Heart right ventricle (tissue), 16 donors: ENCODE measurements at regions not wholly inside any gene's neighbourhood (a gene's known extent, or its start where the extent isn't known, plus 50 kb on each side); places are given as distances from the start of the nearest gene placed in this dataset.

Source experiments
- ATAC-seq, 8 donors: fragments of 200-7000 bp; cut with Tn5 transposase; one replicate each; pipeline ENCODE4 v1.9.1; 2020; ENCODE audit warnings: mild to moderate bottlenecking in 8 of 8, moderate library complexity in 8 of 8, moderate number of reproducible peaks in 1 of 8
- DNase-seq, 2 donors: peaks; one replicate each; pipeline ENCODE4 v3.0.0-alpha.2; 2020
- H3K27ac ChIP-seq, 10 donors: fragments of 200-600 bp; sonication (generic) in 2 of 10; one replicate each; pipeline versions ENCODE4 v1.5.0 to v1.8.0; 2020 to 2022; ENCODE audit warnings: mild to moderate bottlenecking in 3 of 10
- H3K27me3 ChIP-seq, 7 donors: fragments of 200-600 bp; one replicate each; pipeline ENCODE4 v1.8.0; 2021 to 2022; ENCODE audit warnings: mild to moderate bottlenecking in 2 of 7
- H3K36me3 ChIP-seq, 9 donors: fragments of 200-600 bp; sonication (generic) in 1 of 9; one replicate each; pipeline versions ENCODE4 v1.5.0 to v1.8.0; 2020 to 2022; ENCODE audit warnings: mild to moderate bottlenecking in 2 of 9
- H3K4me1 ChIP-seq, 9 donors: fragments of 200-600 bp; sonication (generic) in 1 of 9; one replicate each; pipeline versions ENCODE4 v1.5.0 to v1.8.0; 2020 to 2022; ENCODE audit warnings: mild to moderate bottlenecking in 4 of 9
- H3K4me3 ChIP-seq, 10 donors: fragments of 200-600 bp; sonication (generic) in 2 of 10; one replicate each; pipeline versions ENCODE4 v1.5.0 to v1.8.0; 2020 to 2022; ENCODE audit warnings: mild to moderate bottlenecking in 7 of 10, moderate library complexity in 2 of 10
- H3K9me3 ChIP-seq, 11 donors: fragments of 200-600 bp in 10 of 11; sonication (generic) in 2 of 11; one replicate each; pipeline versions ENCODE4 v1.5.0 to v1.8.0; 2013 to 2022; ENCODE audit warnings: mild to moderate bottlenecking in 2 of 11, control low read depth in 1 of 11, moderate library complexity in 1 of 11
- WGBS, 2 donors: extraction: QIAGEN DNeasy Blood & Tissue Kit; methylation state at CpG; one replicate each; pipeline ENCODE4 v1.1.7; 2013; ENCODE audit warnings: inconsistent platforms in 1 of 2; 5-methylcytosine and 5-hydroxymethylcytosine counted together
- intact Hi-C, 10 donors: fragments of 100-400 bp; cut with DNase I; formaldehyde crosslinking; loops; one replicate each; pipeline versions ENCODE4 v1.11.1 to v1.14.2; 2022
- TF ChIP-seq, protein P1 (sequence below), 9 donors: fragments of 200-600 bp; sonication (generic) in 2 of 9; IDR thresholded peaks; one replicate each; pipeline versions ENCODE4 v1.5.0 to v1.8.0; 2021 to 2022; ENCODE audit warnings: antibody characterized with exemption in 9 of 9, mild to moderate bottlenecking in 5 of 9, moderate library complexity in 1 of 9
- donor health status: Arrhythmogenic right ventricular cardiomyopathy.
- donor health status: ischemic (EF 13 %, LVEDD 7.1; RV severe dilation, severe dysfunction).
- donor health status: healthy with polysubstance abuse.
- donor health status: DM: no; HTN: yes; CAD: no.
- donor health status: DM: no; HTN: no; CAD: no.
- donor health status: ischemic (EF 25% LVEDD 6.9; RV normal size, moderate dysfunction).
- donor health status: ischemic (EF 25% LVEDD 5.7; RV mildly dilated, moderate dysfunction).
- donor health status: healthy.
- donor health status: DM: yes; HTN: yes; CAD: no.
- donor health status: Ischemic cardiomyopathy.
- donor health status: ischemic (EF 35%, LVEDD 5.7; RV mildly dilated, moderate dysfunction).
- donor health status: nonischemic (EF 11% LVEDD 7.7; RV severe dilation, severe dysfunction).
- donor health status: DM: yes; HTN: yes; CAD: no.
- donor health status: PGD.
- donor health status: ischemic (EF 29% LVEDD 5.4; RV normal size, mild dysfunction).
- donor health status: nonischemic (EF 23%, LVEDD 6.1; RV moderate dilation, normal function).

GRCh38 chr6:163952005-163952404 is 537.5 kb downstream of the QKI start:
- TF ChIP-seq, protein P1, sequence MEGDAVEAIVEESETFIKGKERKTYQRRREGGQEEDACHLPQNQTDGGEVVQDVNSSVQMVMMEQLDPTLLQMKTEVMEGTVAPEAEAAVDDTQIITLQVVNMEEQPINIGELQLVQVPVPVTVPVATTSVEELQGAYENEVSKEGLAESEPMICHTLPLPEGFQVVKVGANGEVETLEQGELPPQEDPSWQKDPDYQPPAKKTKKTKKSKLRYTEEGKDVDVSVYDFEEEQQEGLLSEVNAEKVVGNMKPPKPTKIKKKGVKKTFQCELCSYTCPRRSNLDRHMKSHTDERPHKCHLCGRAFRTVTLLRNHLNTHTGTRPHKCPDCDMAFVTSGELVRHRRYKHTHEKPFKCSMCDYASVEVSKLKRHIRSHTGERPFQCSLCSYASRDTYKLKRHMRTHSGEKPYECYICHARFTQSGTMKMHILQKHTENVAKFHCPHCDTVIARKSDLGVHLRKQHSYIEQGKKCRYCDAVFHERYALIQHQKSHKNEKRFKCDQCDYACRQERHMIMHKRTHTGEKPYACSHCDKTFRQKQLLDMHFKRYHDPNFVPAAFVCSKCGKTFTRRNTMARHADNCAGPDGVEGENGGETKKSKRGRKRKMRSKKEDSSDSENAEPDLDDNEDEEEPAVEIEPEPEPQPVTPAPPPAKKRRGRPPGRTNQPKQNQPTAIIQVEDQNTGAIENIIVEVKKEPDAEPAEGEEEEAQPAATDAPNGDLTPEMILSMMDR (IDR thresholded peaks at IDR 0.05), result no peak
- Histone ChIP-seq H3K4me3 (no peak overlapping the region), H3K9me3 (no peaks in the 10 kb centered on the region), H3K27ac (no peak overlapping the region), H3K27me3 (peaks cover 0 to 4% (median 0%) of the 10 kb centered on the region in 7 donors), H3K4me1 (peaks cover 0 to 25% (median 9%) of the 10 kb centered on the region in 9 donors), H3K36me3 (no peaks in the 10 kb centered on the region)
- intact Hi-C loops, result loop anchor here in 8 of 10 donors (5.0 to 10.0 kb wide), 9 partner anchors 207 to 973 kb away; no protein-coding TSS in a partner anchor
- WGBS, 2 donors, result 90 to 93% methylated on average over 6 of the region's 6 CpGs
- DNase-seq, result no peak
- ATAC-seq, result no peak

DNA sequence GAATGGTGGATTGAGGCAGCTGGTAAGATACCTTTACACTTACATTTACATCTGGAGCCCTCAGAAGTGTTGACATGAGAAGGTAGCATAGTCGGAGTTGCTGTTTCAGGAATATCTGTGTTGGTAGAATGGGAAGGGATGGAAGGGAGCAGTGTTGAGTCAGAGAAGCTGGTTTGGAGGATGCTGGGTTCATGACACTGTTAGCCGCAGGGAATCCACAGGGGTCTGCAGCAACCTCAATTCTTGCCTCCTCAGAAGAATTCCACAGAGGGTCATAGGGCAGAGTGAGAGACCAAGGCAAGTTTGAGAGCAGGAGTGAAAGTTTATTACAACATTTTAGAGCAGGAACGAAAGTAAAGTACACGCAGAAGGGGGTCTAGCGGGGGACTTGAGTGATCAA is 536.8 kb downstream of the QKI start:
- no peak overlapping the region for H3K4me3 ChIP-seq
- 96% methylated on average over 5 of the region's 5 CpGs for WGBS, 2 donors
- ATAC-seq (no peak), DNase-seq (no peak)
- H3K27ac ChIP-seq, result no peak overlapping the region
- H3K27me3 ChIP-seq, result peaks cover 0 to 4% (median 0%) of the 10 kb centered on the region in 7 donors
- intact Hi-C loops, result loop anchor here in 8 of 10 donors (5.0 to 10.0 kb wide), 9 partner anchors 207 to 973 kb away; no protein-coding TSS in a partner anchor
- H3K4me1 ChIP-seq, result peaks cover 0 to 20% (median 6%) of the 10 kb centered on the region in 9 donors
- TF ChIP-seq, protein P1 (IDR thresholded peaks at IDR 0.05), result no peak
- H3K36me3 ChIP-seq, result no peaks in the 10 kb centered on the region
- H3K9me3 ChIP-seq, result no peaks in the 10 kb centered on the region

GRCh38 chr6:163950159-163950558 is 535.6 kb downstream of the QKI start:
- intact Hi-C loops, result loop anchor here in 8 of 10 donors (5.0 to 10.0 kb wide), 9 partner anchors 205 to 975 kb away; no protein-coding TSS in a partner anchor
- ATAC-seq (no peak), DNase-seq (no peak)
- Histone ChIP-seq H3K9me3 (no peaks in the 10 kb centered on the region), H3K4me1 (peaks cover 0 to 15% (median 0%) of the 10 kb centered on the region in 9 donors), H3K27me3 (peaks cover 0 to 4% (median 0%) of the 10 kb centered on the region in 7 donors), H3K4me3 (no peak overlapping the region), H3K27ac (no peak overlapping the region), H3K36me3 (no peaks in the 10 kb centered on the region)
- WGBS, 2 donors, result 89 to 97% methylated on average over 3 of the region's 3 CpGs
- TF ChIP-seq, protein P1 (IDR thresholded peaks at IDR 0.05), result no peak

- Histone ChIP-seq H3K27ac (no peak overlapping the region), H3K27me3 (peaks cover 0 to 4% (median 0%) of the 10 kb centered on the region in 7 donors), H3K4me3 (no peak overlapping the region), H3K4me1 (peaks cover 0 to 23% (median 5%) of the 10 kb centered on the region in 9 donors), H3K36me3 (no peaks in the 10 kb centered on the region), H3K9me3 (no peaks in the 10 kb centered on the region)
- TF ChIP-seq, protein P1 (IDR thresholded peaks at IDR 0.05), result no peak
- intact Hi-C loops, result loop anchor here in 1 of 10 donors (10.0 kb wide), 1 partner anchor 245 kb away; no protein-coding TSS in a partner anchor
- ATAC-seq (no peak), DNase-seq (no peak)
- 91 to 92% methylated on average over 4 of the region's 4 CpGs for WGBS, 2 donors
These were observed 534.9 kb downstream of the QKI start for GRCh38 chr6:163949431-163949830.
